ENCODE measurements at regions not wholly inside any gene's neighbourhood (a gene's known extent, or its start where the extent isn't known, plus 50 kb on each side); places are given as distances from the start of the nearest gene placed in this dataset.
A peak's percentile ranks its signal among the peaks of the same experiment; 100 is the strongest.

DNA sequence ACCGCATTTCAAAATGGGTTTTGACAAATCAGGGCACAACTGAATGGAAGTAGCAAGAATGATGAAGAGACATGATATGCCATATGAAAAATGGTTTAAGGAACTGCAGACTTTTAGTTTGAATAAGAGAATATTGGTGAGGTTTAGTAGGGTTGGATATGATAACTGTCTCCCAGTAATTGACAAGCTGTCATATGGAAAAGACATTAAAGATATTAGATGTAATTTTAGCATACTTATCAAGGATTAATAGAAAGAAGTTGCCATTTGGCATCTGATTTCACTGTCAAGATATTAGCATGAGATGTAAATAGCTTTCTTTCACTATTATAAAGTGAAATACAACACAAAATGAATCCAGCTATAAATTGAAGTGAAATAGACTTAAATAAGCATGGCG lies 169.0 kb upstream of the MPDZ start:
- no peak overlapping the region for H3K27ac ChIP-seq (ENCODE audit: low read depth in 1 of 2, low read length in 1 of 2)
- DNase-seq (no peak), ATAC-seq (ENCODE audit: insufficient read depth, low FRiP score) (no peak)
- TF ChIP-seq, protein P1, sequence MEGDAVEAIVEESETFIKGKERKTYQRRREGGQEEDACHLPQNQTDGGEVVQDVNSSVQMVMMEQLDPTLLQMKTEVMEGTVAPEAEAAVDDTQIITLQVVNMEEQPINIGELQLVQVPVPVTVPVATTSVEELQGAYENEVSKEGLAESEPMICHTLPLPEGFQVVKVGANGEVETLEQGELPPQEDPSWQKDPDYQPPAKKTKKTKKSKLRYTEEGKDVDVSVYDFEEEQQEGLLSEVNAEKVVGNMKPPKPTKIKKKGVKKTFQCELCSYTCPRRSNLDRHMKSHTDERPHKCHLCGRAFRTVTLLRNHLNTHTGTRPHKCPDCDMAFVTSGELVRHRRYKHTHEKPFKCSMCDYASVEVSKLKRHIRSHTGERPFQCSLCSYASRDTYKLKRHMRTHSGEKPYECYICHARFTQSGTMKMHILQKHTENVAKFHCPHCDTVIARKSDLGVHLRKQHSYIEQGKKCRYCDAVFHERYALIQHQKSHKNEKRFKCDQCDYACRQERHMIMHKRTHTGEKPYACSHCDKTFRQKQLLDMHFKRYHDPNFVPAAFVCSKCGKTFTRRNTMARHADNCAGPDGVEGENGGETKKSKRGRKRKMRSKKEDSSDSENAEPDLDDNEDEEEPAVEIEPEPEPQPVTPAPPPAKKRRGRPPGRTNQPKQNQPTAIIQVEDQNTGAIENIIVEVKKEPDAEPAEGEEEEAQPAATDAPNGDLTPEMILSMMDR (IDR thresholded peaks at IDR 0.05; ENCODE audit: control extremely low read depth, extremely low read depth), result no peak
- H3K4me3 ChIP-seq, result no peak overlapping the region
- no peak overlapping the region for H3K9ac ChIP-seq (ENCODE audit: insufficient read depth in 1 of 2, low read length in 2 of 2)
- 92 to 93% methylated on average over 2 of the region's 2 CpGs for WGBS, 2 donors
- H3K27me3 ChIP-seq (ENCODE audit: control insufficient read depth in 3 of 3, insufficient read depth in 3 of 3, low read length in 2 of 3), result no peaks in the 10 kb centered on the region
- H3K9me3 ChIP-seq (ENCODE audit: control insufficient read depth in 4 of 4, insufficient read depth in 3 of 4, low read length in 3 of 4), result no peaks in the 10 kb centered on the region
- H3K4me1 ChIP-seq (ENCODE audit: control insufficient read depth in 5 of 5, insufficient read depth in 5 of 5, low read length in 5 of 5), result peaks cover 0 to 44% (median 10%) of the 10 kb centered on the region in 5 donors
- no peaks in the 10 kb centered on the region for H3K36me3 ChIP-seq (ENCODE audit: control insufficient read depth in 4 of 4, insufficient read depth in 4 of 4, low read length in 4 of 4)

DNA sequence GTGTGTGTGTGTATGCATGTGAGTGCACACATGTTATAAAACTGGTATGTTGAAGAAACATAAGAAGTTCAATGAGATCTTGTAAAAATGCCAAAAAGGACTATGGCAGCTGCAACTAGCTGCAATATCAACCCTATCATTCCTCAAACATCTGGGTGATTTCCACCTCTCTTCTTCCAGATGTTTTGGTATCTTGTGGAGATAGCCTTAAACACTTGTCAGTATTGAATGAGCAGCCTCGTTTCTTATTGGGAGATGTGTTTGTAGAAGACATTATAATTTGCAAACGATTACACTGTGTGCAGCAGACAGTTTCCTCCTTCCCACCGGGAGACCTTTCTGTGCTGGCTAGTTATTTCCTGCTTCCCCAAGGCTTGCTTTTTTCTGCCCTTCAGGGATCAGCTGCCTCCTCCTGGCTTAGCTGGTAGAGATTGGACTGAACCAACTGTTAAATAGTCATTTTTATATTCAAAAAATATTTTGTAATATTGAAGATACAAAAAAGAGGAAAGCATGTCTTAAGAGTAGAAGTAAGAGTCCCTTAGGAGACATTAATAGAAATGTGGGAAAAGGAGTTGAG lies 168.4 kb upstream of the MPDZ start:
- Histone ChIP-seq H3K4me1 (ENCODE audit: control insufficient read depth in 5 of 5, insufficient read depth in 5 of 5, low read length in 5 of 5) (peaks cover 0 to 49% (median 11%) of the 10 kb centered on the region in 5 donors), H3K4me3 (no peak overlapping the region), H3K9me3 (ENCODE audit: control insufficient read depth in 4 of 4, insufficient read depth in 3 of 4, low read length in 3 of 4) (no peaks in the 10 kb centered on the region), H3K27me3 (ENCODE audit: control insufficient read depth in 3 of 3, insufficient read depth in 3 of 3, low read length in 2 of 3) (no peaks in the 10 kb centered on the region), H3K27ac (ENCODE audit: low read depth in 1 of 2, low read length in 1 of 2) (peak overlapping the region in 1 of 2 donors; percentile 29), H3K36me3 (ENCODE audit: control insufficient read depth in 4 of 4, insufficient read depth in 4 of 4, low read length in 4 of 4) (no peaks in the 10 kb centered on the region), H3K9ac (ENCODE audit: insufficient read depth in 1 of 2, low read length in 2 of 2) (no peak overlapping the region)
- 12 to 16% methylated on average over 3 of the region's 3 CpGs for WGBS, 2 donors
- TF ChIP-seq, protein P1 (IDR thresholded peaks at IDR 0.05; ENCODE audit: control extremely low read depth, extremely low read depth), result no peak
- DNase-seq (peak in 2 of 3 donors; percentile 58 to 70), ATAC-seq (ENCODE audit: insufficient read depth, low FRiP score) (no peak)

DNA sequence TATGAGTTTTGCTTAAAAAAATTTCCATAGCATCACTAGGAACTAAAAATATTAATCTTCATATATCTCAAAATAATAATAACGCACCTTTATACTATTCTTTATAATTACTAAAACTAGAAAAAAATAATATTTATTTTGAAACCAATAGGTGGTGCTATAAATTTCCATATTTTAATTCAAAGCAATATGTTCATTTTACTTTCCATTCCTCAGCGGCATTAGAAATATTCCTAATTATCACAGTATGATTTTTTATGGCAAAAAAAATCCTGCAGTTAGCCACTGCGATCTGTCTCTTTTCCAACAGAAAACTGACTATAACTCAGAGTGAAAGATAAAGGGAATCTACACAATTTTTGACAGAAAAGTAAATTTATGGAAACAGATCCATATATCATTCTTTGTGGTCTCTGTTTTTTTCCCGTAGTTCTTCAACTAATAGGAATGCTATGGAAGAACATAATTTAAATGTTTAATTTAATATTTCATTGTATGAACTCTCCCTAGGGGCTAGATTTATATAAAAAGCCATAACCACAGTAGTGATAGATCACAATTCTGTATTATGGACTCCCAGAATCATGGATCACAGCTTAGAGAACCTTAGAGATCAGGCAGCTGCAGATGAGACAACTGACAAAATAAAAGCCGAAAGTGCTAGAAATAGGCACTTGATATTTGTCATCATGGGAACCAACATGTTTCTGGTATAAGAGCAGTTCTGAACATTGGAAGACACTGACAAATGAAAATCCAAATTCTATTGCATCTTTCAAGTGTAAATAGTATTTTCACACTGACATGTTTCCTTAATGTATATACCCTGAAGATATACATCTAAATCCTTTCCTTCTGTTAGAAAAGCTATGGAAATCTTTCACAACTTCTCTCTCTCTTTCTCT lies 167.7 kb upstream of the MPDZ start:
- TF ChIP-seq, protein P1 (IDR thresholded peaks at IDR 0.05; ENCODE audit: control extremely low read depth, extremely low read depth), result no peak
- H3K9ac ChIP-seq (ENCODE audit: insufficient read depth in 1 of 2, low read length in 2 of 2), result no peak overlapping the region
- peak overlapping the region in 1 of 2 donors; percentile 29 for H3K27ac ChIP-seq (ENCODE audit: low read depth in 1 of 2, low read length in 1 of 2)
- 65 to 67% methylated on average over 5 of the region's 5 CpGs for WGBS, 2 donors
- H3K27me3 ChIP-seq (ENCODE audit: control insufficient read depth in 3 of 3, insufficient read depth in 3 of 3, low read length in 2 of 3), result no peaks in the 10 kb centered on the region
- H3K36me3 ChIP-seq (ENCODE audit: control insufficient read depth in 4 of 4, insufficient read depth in 4 of 4, low read length in 4 of 4), result no peaks in the 10 kb centered on the region
- H3K4me1 ChIP-seq (ENCODE audit: control insufficient read depth in 5 of 5, insufficient read depth in 5 of 5, low read length in 5 of 5), result peaks cover 0 to 56% (median 11%) of the 10 kb centered on the region in 5 donors
- ATAC-seq (ENCODE audit: insufficient read depth, low FRiP score) (no peak), DNase-seq (peak in 2 of 3 donors; percentile 54 to 58)
- no peaks in the 10 kb centered on the region for H3K9me3 ChIP-seq (ENCODE audit: control insufficient read depth in 4 of 4, insufficient read depth in 3 of 4, low read length in 3 of 4)
- no peak overlapping the region for H3K4me3 ChIP-seq
